ENCODE measurements at regions not wholly inside any gene's neighbourhood (a gene's known extent, or its start where the extent isn't known, plus 50 kb on each side); places are given as distances from the start of the nearest gene placed in this dataset.
"Not testable (repeated sequence)": the region's sequence is repeated elsewhere in the genome, so short reads cannot be mapped to it uniquely, and the experiment has no call there.

DNA sequence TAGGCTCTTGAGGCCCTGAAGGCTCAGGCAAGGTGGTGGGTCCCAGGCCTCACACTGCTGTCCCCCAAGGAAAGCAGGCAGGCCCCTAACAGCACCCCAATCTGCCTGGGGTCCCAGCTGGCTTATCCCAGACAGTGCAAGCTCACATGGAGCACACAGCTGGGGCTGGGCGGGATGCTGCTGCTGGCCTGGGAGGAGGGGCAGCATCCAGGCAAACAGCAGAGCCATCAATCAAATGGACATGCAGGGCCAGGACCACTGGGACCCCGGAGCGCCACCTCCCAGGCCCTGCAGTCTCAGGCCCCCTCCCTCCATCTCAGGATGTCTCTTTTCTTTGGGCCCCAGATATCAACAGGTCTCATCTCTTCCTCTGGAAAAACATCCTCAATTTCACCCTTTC lies 140.3 kb downstream of the BRD1 start:
- Histone ChIP-seq H3K4me1 (ENCODE audit: control insufficient read depth in 1 of 2, insufficient read depth in 2 of 2, low read length in 2 of 2) (no peaks in the 10 kb centered on the region), H3K36me3 (ENCODE audit: control insufficient read depth in 1 of 2, insufficient read depth in 2 of 2, low read length in 2 of 2) (no peaks in the 10 kb centered on the region), H3K27ac (ENCODE audit: low read length) (no peak overlapping the region), H3K27me3 (ENCODE audit: low read depth, low read length) (peaks cover 3% of the 10 kb centered on the region), H3K9me3 (ENCODE audit: control insufficient read depth in 1 of 2, low read length in 2 of 2) (peaks cover 0 to 11% of the 10 kb centered on the region in 2 donors), H3K4me3 (ENCODE audit: low read depth in 1 of 2, low read length in 2 of 2) (no peak overlapping the region)

DNA sequence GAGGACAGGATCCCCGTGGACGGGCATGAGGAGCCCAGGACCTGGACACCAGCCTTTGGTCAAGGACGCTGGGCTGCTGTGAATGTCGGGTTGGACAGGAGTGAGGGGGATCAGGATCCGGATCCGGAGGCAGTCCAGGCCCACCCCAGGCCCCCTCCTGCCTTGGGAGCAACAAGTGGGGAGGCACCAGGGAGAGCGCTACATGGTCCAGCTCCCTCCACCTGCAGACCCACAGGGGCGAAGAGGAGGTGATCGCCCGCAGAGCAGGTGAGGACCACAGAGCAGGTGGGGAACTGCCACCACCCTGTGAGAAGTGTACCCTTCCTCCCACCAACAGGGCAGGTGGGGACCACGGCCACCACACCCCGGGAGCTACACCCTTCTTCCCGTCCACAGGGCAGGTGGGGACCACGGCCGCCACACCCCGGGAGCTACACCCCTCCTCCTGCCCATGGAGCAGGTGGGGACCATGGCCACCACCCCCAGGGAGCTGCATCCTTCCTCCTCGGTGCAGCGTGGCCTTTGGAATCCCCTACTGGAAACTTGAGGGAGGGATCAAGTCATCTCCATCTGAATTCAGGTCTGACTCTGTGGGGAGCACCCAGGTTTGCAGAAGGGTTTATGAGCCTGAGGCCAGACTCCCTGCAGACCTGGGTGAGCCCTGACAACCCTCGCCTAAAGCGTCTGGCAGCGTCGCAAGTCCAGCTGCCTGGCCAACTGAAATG lies 141.0 kb downstream of the BRD1 start:
- no peaks in the 10 kb centered on the region for H3K36me3 ChIP-seq (ENCODE audit: control insufficient read depth in 1 of 2, insufficient read depth in 2 of 2, low read length in 2 of 2)
- no peak overlapping the region for H3K27ac ChIP-seq (ENCODE audit: low read length)
- no peak overlapping the region for H3K4me3 ChIP-seq (ENCODE audit: low read depth in 1 of 2, low read length in 2 of 2)
- peaks cover 3% of the 10 kb centered on the region for H3K27me3 ChIP-seq (ENCODE audit: low read depth, low read length)
- peaks cover 0 to 7% of the 10 kb centered on the region in 2 donors for H3K9me3 ChIP-seq (ENCODE audit: control insufficient read depth in 1 of 2, low read length in 2 of 2)
- no peaks in the 10 kb centered on the region for H3K4me1 ChIP-seq (ENCODE audit: control insufficient read depth in 1 of 2, insufficient read depth in 2 of 2, low read length in 2 of 2)

DNA sequence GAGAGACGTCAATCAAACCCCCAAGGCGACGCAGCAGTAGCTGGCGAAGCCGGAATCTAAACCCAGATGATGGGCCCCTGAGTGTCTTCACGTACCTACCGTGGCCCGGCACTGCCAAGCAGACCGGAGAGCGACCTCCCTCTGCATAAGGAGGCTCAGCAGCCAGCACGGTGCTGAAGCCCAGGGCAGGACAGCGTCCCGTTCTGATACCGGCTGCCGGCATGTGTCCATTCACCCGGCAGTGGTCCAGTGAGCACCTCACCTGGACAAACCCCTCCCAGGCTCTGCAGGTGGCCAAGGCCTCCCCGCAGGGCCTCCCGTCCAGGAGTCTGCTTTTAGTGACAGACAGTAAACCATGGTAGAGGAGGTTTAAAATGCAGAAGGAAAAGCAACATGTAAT lies 142.0 kb downstream of the BRD1 start:
- Histone ChIP-seq H3K27me3 (ENCODE audit: low read depth, low read length) (peaks cover 3% of the 10 kb centered on the region), H3K4me3 (ENCODE audit: low read depth in 1 of 2, low read length in 2 of 2) (no peak overlapping the region), H3K27ac (ENCODE audit: low read length) (no peak overlapping the region), H3K4me1 (ENCODE audit: control insufficient read depth in 1 of 2, insufficient read depth in 2 of 2, low read length in 2 of 2) (no peaks in the 10 kb centered on the region), H3K9me3 (ENCODE audit: control insufficient read depth in 1 of 2, low read length in 2 of 2) (no peaks in the 10 kb centered on the region), H3K36me3 (ENCODE audit: control insufficient read depth in 1 of 2, insufficient read depth in 2 of 2, low read length in 2 of 2) (no peaks in the 10 kb centered on the region)

DNA sequence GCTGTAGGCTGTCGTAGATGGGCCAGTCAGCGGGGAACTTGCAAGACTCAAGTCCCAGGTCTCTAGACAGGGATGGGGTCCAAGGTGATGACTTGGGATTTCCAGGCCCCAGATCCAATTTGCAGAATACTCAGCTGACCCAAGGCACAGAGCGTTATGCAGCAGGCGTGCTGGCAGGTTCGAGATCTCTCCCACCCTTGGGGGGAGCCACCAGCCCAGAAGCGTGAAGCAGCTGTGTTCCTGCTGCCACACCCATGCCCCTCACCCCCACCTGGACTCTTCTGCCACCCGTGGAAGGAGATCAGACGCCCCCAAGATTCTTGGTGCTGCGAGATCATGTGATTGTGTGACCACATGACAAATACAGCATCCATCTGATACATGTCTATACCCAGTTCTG lies 142.6 kb downstream of the BRD1 start:
- no peak overlapping the region for H3K27ac ChIP-seq (ENCODE audit: low read length)
- H3K9me3 ChIP-seq (ENCODE audit: control insufficient read depth in 1 of 2, low read length in 2 of 2) = no peaks in the 10 kb centered on the region
- H3K4me1 ChIP-seq (ENCODE audit: control insufficient read depth in 1 of 2, insufficient read depth in 2 of 2, low read length in 2 of 2) = no peaks in the 10 kb centered on the region
- H3K4me3 ChIP-seq (ENCODE audit: low read depth in 1 of 2, low read length in 2 of 2) = no peak overlapping the region
- peaks cover 3% of the 10 kb centered on the region for H3K27me3 ChIP-seq (ENCODE audit: low read depth, low read length)
- H3K36me3 ChIP-seq (ENCODE audit: control insufficient read depth in 1 of 2, insufficient read depth in 2 of 2, low read length in 2 of 2) = no peaks in the 10 kb centered on the region

DNA sequence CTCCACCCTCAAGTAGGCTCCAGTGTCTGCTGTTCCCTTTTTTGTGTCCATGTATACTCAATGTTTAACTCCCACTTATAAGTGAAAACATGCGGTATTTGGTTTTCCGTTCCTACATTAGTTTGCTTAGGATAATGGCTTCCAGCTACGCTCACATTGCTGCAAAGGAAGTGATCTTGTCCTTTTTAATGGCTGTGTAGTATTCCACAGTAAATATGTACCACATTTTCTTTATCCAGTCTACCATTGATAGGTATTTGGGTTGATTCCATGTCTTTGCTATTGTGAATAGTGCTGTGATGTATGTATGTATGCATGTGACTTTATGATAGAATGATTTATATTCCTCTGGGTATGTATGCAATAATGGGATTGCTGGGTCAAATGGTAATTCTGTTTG lies 144.6 kb downstream of the BRD1 start:
- no peaks in the 10 kb centered on the region for H3K4me1 ChIP-seq (ENCODE audit: control insufficient read depth in 1 of 2, insufficient read depth in 2 of 2, low read length in 2 of 2)
- no peaks in the 10 kb centered on the region for H3K9me3 ChIP-seq (ENCODE audit: control insufficient read depth in 1 of 2, low read length in 2 of 2)
- H3K27me3 ChIP-seq (ENCODE audit: low read depth, low read length) = no peaks in the 10 kb centered on the region
- no peak overlapping the region for H3K27ac ChIP-seq (ENCODE audit: low read length)
- H3K36me3 ChIP-seq (ENCODE audit: control insufficient read depth in 1 of 2, insufficient read depth in 2 of 2, low read length in 2 of 2) = no peaks in the 10 kb centered on the region
- no peak overlapping the region for H3K4me3 ChIP-seq (ENCODE audit: low read depth in 1 of 2, low read length in 2 of 2)

DNA sequence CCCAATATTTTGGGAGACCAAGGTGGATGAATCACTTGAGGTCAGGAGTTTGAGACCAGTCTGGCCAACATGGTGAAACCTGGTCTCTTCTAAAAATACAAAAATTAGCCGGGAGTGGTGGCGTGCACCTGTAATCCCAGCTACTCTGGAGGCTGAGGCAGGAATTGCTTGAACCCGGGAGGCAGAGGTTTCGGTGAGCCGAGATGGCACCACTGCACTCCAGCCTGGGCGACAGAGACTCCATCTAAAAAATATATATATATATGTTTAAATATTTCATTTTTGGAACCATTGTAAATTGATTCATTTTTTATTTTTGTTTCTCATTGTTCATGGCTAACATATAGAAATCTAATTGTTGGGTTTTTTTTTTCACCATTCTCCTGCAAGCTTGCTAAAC lies 146.9 kb downstream of the BRD1 start:
- H3K4me3 ChIP-seq (ENCODE audit: low read depth in 1 of 2, low read length in 2 of 2); H3K27me3 ChIP-seq (ENCODE audit: low read depth, low read length); H3K4me1 ChIP-seq (ENCODE audit: control insufficient read depth in 1 of 2, insufficient read depth in 2 of 2, low read length in 2 of 2); H3K27ac ChIP-seq (ENCODE audit: low read length); H3K9me3 ChIP-seq (ENCODE audit: control insufficient read depth in 1 of 2, low read length in 2 of 2); H3K36me3 ChIP-seq (ENCODE audit: control insufficient read depth in 1 of 2, insufficient read depth in 2 of 2, low read length in 2 of 2): not testable (repeated sequence)

DNA sequence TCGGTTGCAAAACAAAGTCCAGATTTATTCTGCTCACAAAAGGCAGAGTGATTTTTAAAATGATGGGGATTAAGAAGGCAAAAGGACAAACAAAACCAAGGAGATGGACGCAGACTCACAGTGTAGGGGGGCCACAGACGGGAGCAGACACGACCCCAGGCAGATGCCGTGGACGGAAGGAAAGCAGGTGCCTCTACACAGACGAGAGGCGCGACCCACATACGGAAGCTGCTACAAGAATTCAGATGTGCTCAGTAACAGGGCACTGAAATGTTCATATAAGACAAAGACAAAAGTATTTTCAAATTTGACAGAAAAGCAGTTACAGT lies 148.9 kb downstream of the BRD1 start:
- H3K27me3 ChIP-seq (ENCODE audit: low read depth, low read length) = peaks cover 4% of the 10 kb centered on the region
- H3K36me3 ChIP-seq (ENCODE audit: control insufficient read depth in 1 of 2, insufficient read depth in 2 of 2, low read length in 2 of 2) = no peaks in the 10 kb centered on the region
- no peaks in the 10 kb centered on the region for H3K9me3 ChIP-seq (ENCODE audit: control insufficient read depth in 1 of 2, low read length in 2 of 2)
- H3K4me1 ChIP-seq (ENCODE audit: control insufficient read depth in 1 of 2, insufficient read depth in 2 of 2, low read length in 2 of 2) = no peaks in the 10 kb centered on the region
- no peak overlapping the region for H3K4me3 ChIP-seq (ENCODE audit: low read depth in 1 of 2, low read length in 2 of 2)
- H3K27ac ChIP-seq (ENCODE audit: low read length) = no peak overlapping the region

DNA sequence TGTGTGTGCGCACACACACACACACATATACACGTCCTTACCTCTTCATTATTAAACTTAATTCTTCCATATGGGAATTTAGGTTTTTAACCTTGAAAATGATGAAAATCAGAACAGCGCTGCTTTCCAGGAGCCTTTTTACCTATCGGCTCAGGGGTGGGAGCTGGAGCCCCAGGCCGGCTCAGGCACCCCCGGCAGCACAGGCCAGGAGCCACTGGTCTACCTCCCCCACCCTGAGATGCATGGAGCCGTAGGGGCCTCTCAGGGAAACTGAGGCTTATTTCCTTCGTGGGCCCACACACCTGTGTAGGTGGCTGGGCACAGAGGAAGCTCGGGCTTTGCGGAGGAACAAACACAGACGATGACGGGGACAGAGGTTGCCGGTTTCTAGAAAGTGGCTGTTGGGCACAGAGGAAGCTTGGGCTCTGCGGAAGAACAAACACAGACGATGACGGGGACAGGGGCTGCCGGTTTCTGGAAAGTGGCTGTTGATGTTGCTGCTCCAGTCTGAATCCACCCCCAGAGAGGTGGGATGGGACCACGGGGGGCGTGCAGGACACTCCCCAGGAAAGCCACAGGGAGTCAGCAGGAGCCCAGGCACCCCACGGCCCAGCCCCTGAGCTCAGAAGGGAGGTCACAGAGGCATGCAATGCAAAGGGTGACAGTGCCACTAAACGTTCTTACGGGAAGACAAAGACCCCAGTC lies 149.4 kb downstream of the BRD1 start:
- H3K4me3 ChIP-seq (ENCODE audit: low read depth in 1 of 2, low read length in 2 of 2) = no peak overlapping the region
- peaks cover 4% of the 10 kb centered on the region for H3K27me3 ChIP-seq (ENCODE audit: low read depth, low read length)
- H3K27ac ChIP-seq (ENCODE audit: low read length) = no peak overlapping the region

DNA sequence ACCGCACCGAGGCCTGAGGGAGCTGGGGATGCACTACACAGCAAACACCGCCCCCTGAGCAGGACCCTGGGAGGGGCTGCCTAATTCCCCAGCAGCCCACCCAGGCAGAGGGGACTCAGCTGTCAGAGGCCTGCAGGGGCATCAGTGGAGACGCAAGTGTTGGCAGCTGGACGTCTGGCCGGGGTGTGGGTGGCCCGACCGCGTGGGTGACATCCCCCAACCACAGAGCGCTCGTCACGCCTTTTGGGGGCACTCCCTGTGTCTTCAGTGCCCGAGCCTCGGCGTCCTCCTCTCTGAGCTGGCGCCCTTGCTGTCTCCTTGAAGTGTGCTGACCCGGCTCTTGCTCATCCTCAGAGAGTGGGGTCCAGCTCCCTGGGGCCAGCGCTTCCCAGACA lies 150.2 kb downstream of the BRD1 start:
- Histone ChIP-seq H3K36me3 (ENCODE audit: control insufficient read depth in 1 of 2, insufficient read depth in 2 of 2, low read length in 2 of 2) (no peaks in the 10 kb centered on the region), H3K9me3 (ENCODE audit: control insufficient read depth in 1 of 2, low read length in 2 of 2) (no peaks in the 10 kb centered on the region), H3K4me1 (ENCODE audit: control insufficient read depth in 1 of 2, insufficient read depth in 2 of 2, low read length in 2 of 2) (no peaks in the 10 kb centered on the region), H3K27me3 (ENCODE audit: low read depth, low read length) (peaks cover 8% of the 10 kb centered on the region), H3K27ac (ENCODE audit: low read length) (no peak overlapping the region), H3K4me3 (ENCODE audit: low read depth in 1 of 2, low read length in 2 of 2) (no peak overlapping the region)

More for the DNA sequence above, 149.4 kb downstream of the BRD1 start:
- Histone ChIP-seq H3K4me1 (ENCODE audit: control insufficient read depth in 1 of 2, insufficient read depth in 2 of 2, low read length in 2 of 2) (no peaks in the 10 kb centered on the region), H3K36me3 (ENCODE audit: control insufficient read depth in 1 of 2, insufficient read depth in 2 of 2, low read length in 2 of 2) (no peaks in the 10 kb centered on the region), H3K9me3 (ENCODE audit: control insufficient read depth in 1 of 2, low read length in 2 of 2) (no peaks in the 10 kb centered on the region)

DNA sequence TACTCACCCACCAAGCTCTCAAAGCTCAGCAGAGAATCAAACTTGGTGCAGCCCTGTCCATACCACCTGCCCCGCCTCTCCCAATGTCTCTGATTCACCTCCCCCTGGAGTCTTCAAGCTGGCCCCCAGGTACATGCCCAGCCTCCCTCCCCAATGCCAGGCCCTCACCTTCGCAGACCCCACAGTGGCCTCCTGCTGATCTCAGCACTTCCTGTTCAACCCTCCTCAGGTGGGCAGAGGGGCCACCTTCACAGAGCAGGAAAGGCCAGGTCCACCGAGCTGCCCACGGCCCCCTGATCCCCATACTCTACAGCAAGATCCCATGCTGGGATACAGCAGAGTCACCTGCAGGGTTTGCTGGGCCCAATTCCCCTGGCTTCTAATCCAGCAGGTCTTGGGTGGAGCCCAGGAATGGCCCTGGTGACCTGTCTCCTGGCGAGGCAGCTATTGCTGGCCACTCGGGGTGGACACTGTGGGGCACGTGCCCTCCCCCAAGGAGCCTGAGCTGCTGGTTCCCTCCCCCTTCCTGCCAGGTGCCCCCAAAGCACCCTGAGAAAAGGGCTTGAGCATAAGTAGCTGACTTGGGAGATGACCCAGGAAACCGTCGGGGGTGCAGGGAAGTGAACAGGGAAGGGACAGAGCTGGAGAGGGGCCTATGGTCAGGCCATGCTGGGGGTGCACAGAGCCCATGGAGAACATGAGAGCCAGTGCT lies 150.7 kb downstream of the BRD1 start:
- Histone ChIP-seq H3K4me3 (ENCODE audit: low read depth in 1 of 2, low read length in 2 of 2) (no peak overlapping the region), H3K27ac (ENCODE audit: low read length) (no peak overlapping the region), H3K9me3 (ENCODE audit: control insufficient read depth in 1 of 2, low read length in 2 of 2) (no peaks in the 10 kb centered on the region), H3K27me3 (ENCODE audit: low read depth, low read length) (peaks cover 9% of the 10 kb centered on the region), H3K4me1 (ENCODE audit: control insufficient read depth in 1 of 2, insufficient read depth in 2 of 2, low read length in 2 of 2) (no peaks in the 10 kb centered on the region), H3K36me3 (ENCODE audit: control insufficient read depth in 1 of 2, insufficient read depth in 2 of 2, low read length in 2 of 2) (no peaks in the 10 kb centered on the region)

DNA sequence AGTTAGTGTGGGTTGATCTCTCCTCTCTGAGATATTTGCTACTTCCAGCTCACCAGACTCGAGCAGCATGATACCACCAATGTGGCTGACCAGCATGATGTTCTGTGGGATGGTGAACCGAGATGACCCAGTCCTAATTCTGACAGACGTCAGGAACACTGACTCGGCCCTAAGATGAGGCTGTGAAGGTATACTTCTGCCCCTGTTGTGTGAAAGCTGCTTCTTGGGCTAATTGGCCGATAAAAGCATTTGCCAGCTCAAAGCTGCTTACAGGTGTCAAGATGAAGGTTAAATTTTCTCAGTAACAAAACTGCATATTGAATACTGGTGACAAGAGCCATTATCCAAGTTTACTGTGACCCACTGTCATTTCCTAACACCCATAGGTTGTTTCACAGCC lies 151.4 kb downstream of the BRD1 start:
- no peak overlapping the region for H3K27ac ChIP-seq (ENCODE audit: low read length)
- no peaks in the 10 kb centered on the region for H3K36me3 ChIP-seq (ENCODE audit: control insufficient read depth in 1 of 2, insufficient read depth in 2 of 2, low read length in 2 of 2)
- peaks cover 16% of the 10 kb centered on the region for H3K27me3 ChIP-seq (ENCODE audit: low read depth, low read length)
- no peaks in the 10 kb centered on the region for H3K9me3 ChIP-seq (ENCODE audit: control insufficient read depth in 1 of 2, low read length in 2 of 2)
- H3K4me1 ChIP-seq (ENCODE audit: control insufficient read depth in 1 of 2, insufficient read depth in 2 of 2, low read length in 2 of 2) = no peaks in the 10 kb centered on the region
- no peak overlapping the region for H3K4me3 ChIP-seq (ENCODE audit: low read depth in 1 of 2, low read length in 2 of 2)

All from muscle layer of duodenum (tissue), 2 donors.